ENCODE measurements at regions not wholly inside any gene's neighbourhood (a gene's known extent, or its start where the extent isn't known, plus 50 kb on each side); places are given as distances from the start of the nearest gene placed in this dataset.
"Not testable (repeated sequence)": the region's sequence is repeated elsewhere in the genome, so short reads cannot be mapped to it uniquely, and the experiment has no call there.

DNA sequence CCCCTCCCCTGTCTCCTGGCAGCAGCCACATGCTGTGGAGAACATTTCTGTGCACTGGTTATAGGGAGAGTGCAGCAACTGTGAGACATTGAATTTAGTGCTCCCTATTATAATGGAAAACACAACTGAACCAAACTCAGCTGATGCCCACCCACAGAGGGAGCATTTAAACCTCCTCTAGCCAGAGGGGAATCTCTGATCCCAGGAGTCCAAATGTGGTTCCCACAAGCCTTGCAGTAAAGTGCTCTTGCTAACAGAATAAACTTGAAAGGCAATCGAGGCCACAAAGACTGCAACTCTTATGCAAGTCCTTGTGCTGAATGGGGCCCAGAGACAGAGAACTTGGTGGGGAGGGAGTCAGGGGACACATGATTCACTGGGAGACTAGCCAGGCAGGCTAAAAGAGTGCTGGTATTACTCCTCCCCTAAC, 638.8 kb upstream of the VRK2 start:
- no peak overlapping the region for H3K27ac Mint-ChIP-seq
- no peaks in the 10 kb centered on the region for H3K36me3 Mint-ChIP-seq
- no peak for DNase-seq (ENCODE audit: low spot score in 2 of 2, unreplicated experiment in 2 of 2)
- peaks cover 28% of the 10 kb centered on the region for H3K9me3 Mint-ChIP-seq
- TF ChIP-seq, protein P1, sequence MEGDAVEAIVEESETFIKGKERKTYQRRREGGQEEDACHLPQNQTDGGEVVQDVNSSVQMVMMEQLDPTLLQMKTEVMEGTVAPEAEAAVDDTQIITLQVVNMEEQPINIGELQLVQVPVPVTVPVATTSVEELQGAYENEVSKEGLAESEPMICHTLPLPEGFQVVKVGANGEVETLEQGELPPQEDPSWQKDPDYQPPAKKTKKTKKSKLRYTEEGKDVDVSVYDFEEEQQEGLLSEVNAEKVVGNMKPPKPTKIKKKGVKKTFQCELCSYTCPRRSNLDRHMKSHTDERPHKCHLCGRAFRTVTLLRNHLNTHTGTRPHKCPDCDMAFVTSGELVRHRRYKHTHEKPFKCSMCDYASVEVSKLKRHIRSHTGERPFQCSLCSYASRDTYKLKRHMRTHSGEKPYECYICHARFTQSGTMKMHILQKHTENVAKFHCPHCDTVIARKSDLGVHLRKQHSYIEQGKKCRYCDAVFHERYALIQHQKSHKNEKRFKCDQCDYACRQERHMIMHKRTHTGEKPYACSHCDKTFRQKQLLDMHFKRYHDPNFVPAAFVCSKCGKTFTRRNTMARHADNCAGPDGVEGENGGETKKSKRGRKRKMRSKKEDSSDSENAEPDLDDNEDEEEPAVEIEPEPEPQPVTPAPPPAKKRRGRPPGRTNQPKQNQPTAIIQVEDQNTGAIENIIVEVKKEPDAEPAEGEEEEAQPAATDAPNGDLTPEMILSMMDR (IDR thresholded peaks at IDR 0.05; ENCODE audit: unreplicated experiment) = no peak
- no peak overlapping the region for H3K4me3 Mint-ChIP-seq
- H3K4me1 Mint-ChIP-seq = peaks cover 7% of the 10 kb centered on the region
- H3K27me3 Mint-ChIP-seq (ENCODE audit: low read depth) = no peaks in the 10 kb centered on the region

- no peak overlapping the region for H3K4me3 Mint-ChIP-seq
- H3K9me3 Mint-ChIP-seq = peaks cover 36% of the 10 kb centered on the region
- TF ChIP-seq, protein P1 (IDR thresholded peaks at IDR 0.05; ENCODE audit: unreplicated experiment) = no peak
- H3K27me3 Mint-ChIP-seq (ENCODE audit: low read depth) = no peaks in the 10 kb centered on the region
- DNase-seq (ENCODE audit: low spot score in 2 of 2, unreplicated experiment in 2 of 2) = no peak
- peaks cover under 1% of the 10 kb centered on the region for H3K36me3 Mint-ChIP-seq
- no peak overlapping the region for H3K27ac Mint-ChIP-seq
- peaks cover 7% of the 10 kb centered on the region for H3K4me1 Mint-ChIP-seq
These were observed 638.0 kb upstream of the VRK2 start for GRCh38 chr2:57408587-57408986.

GRCh38 chr2:57417007-57417406, 629.6 kb upstream of the VRK2 start:
- Mint-ChIP-seq H3K4me1 (no peaks in the 10 kb centered on the region), H3K27me3 (ENCODE audit: low read depth) (no peaks in the 10 kb centered on the region), H3K36me3 (peaks cover 3% of the 10 kb centered on the region), H3K9me3 (peaks cover 30% of the 10 kb centered on the region), H3K27ac (no peak overlapping the region), H3K4me3 (no peak overlapping the region)
- DNase-seq (ENCODE audit: low spot score in 2 of 2, unreplicated experiment in 2 of 2) = no peak
- TF ChIP-seq, protein P1 (IDR thresholded peaks at IDR 0.05; ENCODE audit: unreplicated experiment) = no peak

DNA sequence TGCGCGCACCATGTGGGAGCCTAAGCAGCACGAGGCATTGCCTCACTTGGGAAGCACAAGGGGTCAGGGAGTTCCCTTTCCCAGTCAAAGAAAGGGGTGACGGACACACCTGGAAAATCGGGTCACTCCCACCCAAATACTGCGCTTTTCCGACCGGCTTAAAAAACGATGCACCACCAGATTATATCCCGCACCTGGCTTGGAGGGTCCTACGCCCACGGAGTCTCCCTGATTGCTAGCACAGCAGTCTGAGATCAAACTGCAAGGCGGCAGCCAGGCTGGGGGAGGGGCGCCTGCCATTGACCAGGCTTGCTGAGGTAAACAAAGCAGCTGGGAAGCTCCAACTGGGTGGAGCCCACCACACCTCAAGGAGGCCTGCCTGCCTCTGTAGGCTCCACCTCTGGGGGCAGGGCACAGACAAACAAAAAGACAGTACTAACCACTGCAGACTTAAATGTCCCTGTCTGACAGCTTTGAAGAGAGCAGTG, 627.7 kb upstream of the VRK2 start:
- H3K4me1 Mint-ChIP-seq; H3K4me3 Mint-ChIP-seq; H3K27me3 Mint-ChIP-seq (ENCODE audit: low read depth); DNase-seq (ENCODE audit: low spot score in 2 of 2, unreplicated experiment in 2 of 2); H3K27ac Mint-ChIP-seq; H3K36me3 Mint-ChIP-seq: not testable (repeated sequence)
- peaks cover 12% of the 10 kb centered on the region for H3K9me3 Mint-ChIP-seq

GRCh38 chr2:57429831-57430230, 616.8 kb upstream of the VRK2 start:
- no peak overlapping the region for H3K4me3 Mint-ChIP-seq
- peaks cover 12% of the 10 kb centered on the region for H3K4me1 Mint-ChIP-seq
- no peaks in the 10 kb centered on the region for H3K9me3 Mint-ChIP-seq
- no peaks in the 10 kb centered on the region for H3K27me3 Mint-ChIP-seq (ENCODE audit: low read depth)
- DNase-seq (ENCODE audit: low spot score in 2 of 2, unreplicated experiment in 2 of 2) = no peak
- TF ChIP-seq, protein P1 (IDR thresholded peaks at IDR 0.05; ENCODE audit: unreplicated experiment) = no peak
- no peak overlapping the region for H3K27ac Mint-ChIP-seq
- no peaks in the 10 kb centered on the region for H3K36me3 Mint-ChIP-seq

DNA sequence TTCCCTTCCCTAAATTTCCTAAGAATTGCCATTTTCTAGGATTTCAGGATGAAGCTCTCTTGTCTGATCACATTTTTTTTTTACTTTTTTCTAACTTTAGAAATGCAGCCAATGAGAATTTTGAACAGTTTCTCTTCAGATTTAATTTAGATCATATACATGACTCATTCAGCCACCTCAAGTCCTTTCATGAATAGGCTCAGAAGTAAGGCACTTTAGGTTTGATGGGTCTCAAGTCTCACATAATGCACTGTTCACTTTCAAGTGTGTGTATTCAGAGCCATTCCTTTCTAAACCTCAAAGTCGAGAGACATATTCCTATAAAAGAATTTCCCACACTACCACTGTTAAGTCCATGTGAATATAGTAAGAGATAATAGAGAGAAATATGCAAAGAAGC, 614.1 kb upstream of the VRK2 start:
- DNase-seq (ENCODE audit: low spot score in 2 of 2, unreplicated experiment in 2 of 2) = no peak
- TF ChIP-seq, protein P1 (IDR thresholded peaks at IDR 0.05; ENCODE audit: unreplicated experiment) = no peak
- H3K36me3 Mint-ChIP-seq = no peaks in the 10 kb centered on the region
- no peaks in the 10 kb centered on the region for H3K9me3 Mint-ChIP-seq
- peak overlapping the region; percentile 41 for H3K27ac Mint-ChIP-seq
- H3K4me1 Mint-ChIP-seq = peaks cover 12% of the 10 kb centered on the region
- H3K4me3 Mint-ChIP-seq = no peak overlapping the region
- H3K27me3 Mint-ChIP-seq (ENCODE audit: low read depth) = no peaks in the 10 kb centered on the region
